Neuronal stem cell (in vitro differentiated cells): ENCODE measurements at regions not wholly inside any gene's neighbourhood (a gene's known extent, or its start where the extent isn't known, plus 50 kb on each side); places are given as distances from the start of the nearest gene placed in this dataset.

Source experiments
- DNase-seq: peaks from one replicate; pipeline ENCODE4 v3.0.0-alpha.2; 2013; ENCODE audit warnings: low spot score
- H2AFZ ChIP-seq: one replicate; pipeline ENCODE4 v1.6.1; 2013; ENCODE audit warnings: mild to moderate bottlenecking, low read length, inconsistent platforms
- H2AK5ac ChIP-seq: 2 replicates; pipeline ENCODE4 v1.6.1; 2013; ENCODE audit warnings: low read depth, mild to moderate bottlenecking, inconsistent platforms, low read length, moderate library complexity, mixed read lengths
- H2BK120ac ChIP-seq: 2 replicates; pipeline ENCODE4 v1.6.1; 2013; ENCODE audit warnings: low read depth, mild to moderate bottlenecking, inconsistent platforms, low read length, moderate library complexity, mixed read lengths
- H2BK12ac ChIP-seq: one replicate; pipeline ENCODE4 v1.6.1; 2013; ENCODE audit warnings: low read length, inconsistent platforms
- H2BK15ac ChIP-seq: 2 replicates; pipeline ENCODE4 v1.6.1; 2013; ENCODE audit warnings: mild to moderate bottlenecking, low read length, inconsistent platforms, mixed read lengths
- H2BK5ac ChIP-seq: one replicate; pipeline ENCODE4 v1.6.1; 2013; ENCODE audit warnings: inconsistent platforms, mild to moderate bottlenecking, low read length, moderate library complexity
- H3K14ac ChIP-seq: one replicate; pipeline ENCODE4 v1.6.1; 2013; ENCODE audit warnings: low read length, inconsistent platforms
- H3K18ac ChIP-seq: 2 replicates; pipeline ENCODE4 v1.6.1; 2013; ENCODE audit warnings: low read length, inconsistent platforms
- H3K23ac ChIP-seq: 2 replicates; pipeline ENCODE4 v1.6.1; 2013; ENCODE audit warnings: low read depth, mild to moderate bottlenecking, mixed read lengths, low read length, inconsistent platforms; ENCODE audit not compliant: poor library complexity
- H3K27ac ChIP-seq: replicated peaks from 3 replicates; pipeline ENCODE4 v1.5.1; 2013; ENCODE audit warnings: low read length, inconsistent platforms
- H3K27me3 ChIP-seq, 3 experiments: 2 replicates each; pipeline ENCODE4 v1.6.1; 2013; ENCODE audit warnings: low read length in 3 of 3, mild to moderate bottlenecking in 2 of 3, inconsistent platforms in 1 of 3, low read depth in 1 of 3, mixed read lengths in 1 of 3, moderate library complexity in 1 of 3; ENCODE audit not compliant: control insufficient read depth in 3 of 3, insufficient read depth in 3 of 3
- H3K36me3 ChIP-seq, 2 donors: replicated peaks in 1 of 2; 2 replicates each; pipeline ENCODE4 v1.6.1; 2013; ENCODE audit warnings: low read length in 2 of 2; ENCODE audit not compliant: control insufficient read depth in 2 of 2, insufficient read depth in 2 of 2
- H3K4ac ChIP-seq: 2 replicates; pipeline ENCODE4 v1.6.1; 2013; ENCODE audit warnings: inconsistent platforms, mild to moderate bottlenecking, low read length, moderate library complexity
- H3K4me1 ChIP-seq, 2 donors: 1 replicate in 1 of 2; 2 replicates in 1 of 2; pipeline ENCODE4 v1.6.1; 2013; ENCODE audit warnings: low read length in 2 of 2, low read depth in 1 of 2; ENCODE audit not compliant: control insufficient read depth in 2 of 2, insufficient read depth in 1 of 2
- H3K4me2 ChIP-seq: one replicate; pipeline ENCODE4 v1.6.1; 2013; ENCODE audit warnings: mild to moderate bottlenecking, low read length, inconsistent platforms; ENCODE audit not compliant: insufficient read depth, poor library complexity, severe bottlenecking
- H3K4me3 ChIP-seq, 2 donors: 2 replicates each; pipeline ENCODE4 v1.5.1; 2013; ENCODE audit warnings: low read length in 2 of 2, mild to moderate bottlenecking in 2 of 2, inconsistent platforms in 1 of 2, moderate library complexity in 1 of 2
- H3K79me1 ChIP-seq: one replicate; pipeline ENCODE4 v1.6.1; 2013; ENCODE audit warnings: low read depth, mild to moderate bottlenecking, inconsistent platforms, low read length, moderate library complexity
- H3K9ac ChIP-seq: one replicate; pipeline ENCODE4 v1.6.1; 2013; ENCODE audit warnings: mild to moderate bottlenecking, low read depth, low read length, inconsistent platforms; ENCODE audit not compliant: poor library complexity
- H3K9me3 ChIP-seq, 2 donors: replicated peaks in 1 of 2; 2 replicates each; pipeline versions ENCODE3 to v1.6.1; 2013; ENCODE audit warnings: low read length in 2 of 2, mild to moderate bottlenecking in 2 of 2, inconsistent platforms in 1 of 2, low read depth in 1 of 2, mixed read lengths in 1 of 2, moderate library complexity in 1 of 2; ENCODE audit not compliant: control insufficient read depth in 2 of 2, insufficient read depth in 1 of 2
- H4K8ac ChIP-seq: one replicate; pipeline ENCODE4 v1.6.1; 2013; ENCODE audit warnings: low read depth, mild to moderate bottlenecking, inconsistent platforms, low read length, moderate library complexity
- H4K91ac ChIP-seq: one replicate; pipeline ENCODE4 v1.6.1; 2013; ENCODE audit warnings: low read length, low read depth, mild to moderate bottlenecking, inconsistent platforms; ENCODE audit not compliant: poor library complexity
- WGBS, 2 donors: extraction: QIAGEN DNeasy Blood & Tissue Kit; methylation state at CpG; one replicate each; pipeline ENCODE4 v1.1.7; 2013; ENCODE audit warnings: missing lambda C conversion rate in 2 of 2, mixed read lengths in 1 of 2; ENCODE audit not compliant: insufficient read length in 2 of 2, insufficient replicate concordance in 1 of 2; ENCODE audit errors: extremely low coverage in 2 of 2; 5-methylcytosine and 5-hydroxymethylcytosine counted together

- H3K9ac ChIP-seq = no peak overlapping the region
- H3K4me2 ChIP-seq = no peak overlapping the region
- no peak overlapping the region for H2BK120ac ChIP-seq
- H2BK15ac ChIP-seq = no peak overlapping the region
- H3K27me3 ChIP-seq = no peaks in the 10 kb centered on the region
- no peak overlapping the region for H4K8ac ChIP-seq
- H2AK5ac ChIP-seq = no peak overlapping the region
- no peaks in the 10 kb centered on the region for H3K79me1 ChIP-seq
- no peak for DNase-seq
- no peak overlapping the region for H4K91ac ChIP-seq
- peaks cover 0 to 11% of the 10 kb centered on the region in 2 donors for H3K9me3 ChIP-seq
- no peak overlapping the region for H3K14ac ChIP-seq
- H3K27ac ChIP-seq = no peak overlapping the region
- H3K4ac ChIP-seq = no peak overlapping the region
- peaks cover 1 to 13% of the 10 kb centered on the region in 2 donors for H3K4me1 ChIP-seq
- no peak overlapping the region for H2BK5ac ChIP-seq
- H3K36me3 ChIP-seq = no peaks in the 10 kb centered on the region
- H3K4me3 ChIP-seq = no peak overlapping the region
- no peak overlapping the region for H2BK12ac ChIP-seq
- H2AFZ ChIP-seq = no peak overlapping the region
- H3K18ac ChIP-seq = no peak overlapping the region
- no CpG with 5 or more reads among the region's 2 CpGs for WGBS, 2 donors
- H3K23ac ChIP-seq = no peak overlapping the region
Measured at GRCh38 chr5:124121198-124121597, 609.2 kb downstream of the CSNK1G3 start.

GRCh38 chr5:124114911-124115310, 602.9 kb downstream of the CSNK1G3 start:
- Histone ChIP-seq H3K27ac (no peak overlapping the region), H3K23ac (no peak overlapping the region), H3K36me3 (no peaks in the 10 kb centered on the region)

GRCh38 chr5:124111886-124112285, 599.9 kb downstream of the CSNK1G3 start:
- WGBS, 2 donors = no CpG with 5 or more reads among the region's 2 CpGs
- DNase-seq = no peak
- Histone ChIP-seq H3K4ac (no peak overlapping the region), H3K36me3 (no peaks in the 10 kb centered on the region), H2AK5ac (no peak overlapping the region), H3K27me3 (no peaks in the 10 kb centered on the region), H2BK120ac (no peak overlapping the region), H3K23ac (no peak overlapping the region), H4K8ac (no peak overlapping the region), H2BK12ac (no peak overlapping the region), H3K4me1 (peaks cover 0 to 5% of the 10 kb centered on the region in 2 donors), H3K9me3 (no peaks in the 10 kb centered on the region), H3K18ac (no peak overlapping the region), H3K4me2 (no peak overlapping the region), H3K27ac (no peak overlapping the region), H3K14ac (no peak overlapping the region), H3K79me1 (no peaks in the 10 kb centered on the region), H4K91ac (no peak overlapping the region), H2AFZ (no peak overlapping the region), H3K9ac (no peak overlapping the region), H3K4me3 (no peak overlapping the region), H2BK5ac (no peak overlapping the region), H2BK15ac (no peak overlapping the region)

More at GRCh38 chr5:124114911-124115310, 602.9 kb downstream of the CSNK1G3 start:
- Histone ChIP-seq H3K4ac (no peak overlapping the region), H2AFZ (no peak overlapping the region), H4K8ac (no peak overlapping the region), H3K79me1 (no peaks in the 10 kb centered on the region), H3K9ac (no peak overlapping the region), H4K91ac (no peak overlapping the region), H2BK15ac (no peak overlapping the region), H2AK5ac (no peak overlapping the region), H3K4me3 (no peak overlapping the region), H2BK5ac (no peak overlapping the region), H3K9me3 (peaks cover 0 to 3% of the 10 kb centered on the region in 2 donors), H2BK12ac (no peak overlapping the region), H3K4me2 (no peak overlapping the region), H3K18ac (no peak overlapping the region), H3K27me3 (no peaks in the 10 kb centered on the region), H3K14ac (no peak overlapping the region), H3K4me1 (peaks cover 0 to 7% of the 10 kb centered on the region in 2 donors), H2BK120ac (no peak overlapping the region)
- DNase-seq = no peak

DNA sequence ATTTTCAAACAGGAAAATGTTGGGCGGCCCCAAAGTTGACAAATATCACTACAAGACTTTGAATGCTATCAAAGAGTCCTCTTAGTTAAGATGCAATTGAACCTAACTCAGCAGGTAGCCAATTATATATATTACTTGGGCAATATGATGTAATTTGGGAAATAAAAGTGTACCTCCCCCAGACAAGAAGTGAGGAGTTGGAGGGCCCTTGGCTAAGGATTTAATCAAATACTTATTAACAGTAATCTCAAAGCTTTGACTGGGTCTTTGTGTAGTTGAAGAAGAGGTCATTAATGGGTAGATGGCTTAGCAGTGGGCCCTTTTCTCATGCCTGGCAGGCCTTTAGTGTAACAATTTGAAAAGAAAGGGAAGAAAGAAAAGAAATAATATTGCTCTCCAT, 599.0 kb downstream of the CSNK1G3 start:
- H3K27ac ChIP-seq = no peak overlapping the region
- H3K14ac ChIP-seq = no peak overlapping the region
- WGBS, 2 donors = no CpG with 5 or more reads among the region's 1 CpG
- H3K4ac ChIP-seq = no peak overlapping the region
- H3K4me2 ChIP-seq = no peak overlapping the region
- no peak overlapping the region for H2BK5ac ChIP-seq
- no peak overlapping the region for H3K23ac ChIP-seq
- H3K4me3 ChIP-seq = no peak overlapping the region
- no peaks in the 10 kb centered on the region for H3K9me3 ChIP-seq
- H3K36me3 ChIP-seq = no peaks in the 10 kb centered on the region
- DNase-seq = no peak
- H3K9ac ChIP-seq = no peak overlapping the region
- H3K18ac ChIP-seq = no peak overlapping the region
- H4K91ac ChIP-seq = no peak overlapping the region
- H3K4me1 ChIP-seq = no peaks in the 10 kb centered on the region
- H3K27me3 ChIP-seq = no peaks in the 10 kb centered on the region
- H2BK15ac ChIP-seq = no peak overlapping the region
- H2BK12ac ChIP-seq = no peak overlapping the region
- H2AK5ac ChIP-seq = no peak overlapping the region
- no peak overlapping the region for H4K8ac ChIP-seq
- H2AFZ ChIP-seq = no peak overlapping the region
- no peaks in the 10 kb centered on the region for H3K79me1 ChIP-seq
- no peak overlapping the region for H2BK120ac ChIP-seq
